Adrenal gland (tissue), 5 donors: ENCODE measurements at regions not wholly inside any gene's neighbourhood (a gene's known extent, or its start where the extent isn't known, plus 50 kb on each side); places are given as distances from the start of the nearest gene placed in this dataset.
"Not testable (repeated sequence)": the region's sequence is repeated elsewhere in the genome, so short reads cannot be mapped to it uniquely, and the experiment has no call there.

Source experiments
- POLR2A ChIP-seq, 2 donors: fragments of 450-650 bp; IDR thresholded peaks; one replicate each; pipeline ENCODE4 v1.6.1; 2017; ENCODE audit warnings: antibody characterized with exemption in 2 of 2, mild to moderate bottlenecking in 2 of 2, moderate library complexity in 1 of 2
- TF ChIP-seq, protein P1 (sequence below), 6 experiments: fragments of 450-650 bp in 4 of 6; fragments of 200-600 bp in 2 of 6; sonication (generic) in 1 of 6; IDR thresholded peaks; 1 replicate in 5 of 6; 2 replicates in 1 of 6; pipeline versions ENCODE4 v1.5.1 to v1.8.0; 2016 to 2021; ENCODE audit warnings: antibody characterized with exemption in 6 of 6, mild to moderate bottlenecking in 2 of 6, moderate library complexity in 1 of 6
- donor health status: DM: no; HTN: no; CAD: no.

GRCh38 chr13:18224411-18224810 is 957.2 kb downstream of the TUBA3C start:
- TF ChIP-seq, protein P1, sequence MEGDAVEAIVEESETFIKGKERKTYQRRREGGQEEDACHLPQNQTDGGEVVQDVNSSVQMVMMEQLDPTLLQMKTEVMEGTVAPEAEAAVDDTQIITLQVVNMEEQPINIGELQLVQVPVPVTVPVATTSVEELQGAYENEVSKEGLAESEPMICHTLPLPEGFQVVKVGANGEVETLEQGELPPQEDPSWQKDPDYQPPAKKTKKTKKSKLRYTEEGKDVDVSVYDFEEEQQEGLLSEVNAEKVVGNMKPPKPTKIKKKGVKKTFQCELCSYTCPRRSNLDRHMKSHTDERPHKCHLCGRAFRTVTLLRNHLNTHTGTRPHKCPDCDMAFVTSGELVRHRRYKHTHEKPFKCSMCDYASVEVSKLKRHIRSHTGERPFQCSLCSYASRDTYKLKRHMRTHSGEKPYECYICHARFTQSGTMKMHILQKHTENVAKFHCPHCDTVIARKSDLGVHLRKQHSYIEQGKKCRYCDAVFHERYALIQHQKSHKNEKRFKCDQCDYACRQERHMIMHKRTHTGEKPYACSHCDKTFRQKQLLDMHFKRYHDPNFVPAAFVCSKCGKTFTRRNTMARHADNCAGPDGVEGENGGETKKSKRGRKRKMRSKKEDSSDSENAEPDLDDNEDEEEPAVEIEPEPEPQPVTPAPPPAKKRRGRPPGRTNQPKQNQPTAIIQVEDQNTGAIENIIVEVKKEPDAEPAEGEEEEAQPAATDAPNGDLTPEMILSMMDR (IDR thresholded peaks at IDR 0.05) = not testable (repeated sequence)
- TF ChIP-seq POLR2A (IDR thresholded peaks at IDR 0.05) = not testable (repeated sequence)
